NCI-H82 treated with DMSO at 0.1 percent for 48 hours (cell line): ENCODE measurements at regions not wholly inside any gene's neighbourhood (a gene's known extent, or its start where the extent isn't known, plus 50 kb on each side); places are given as distances from the start of the nearest gene placed in this dataset.
A peak's percentile ranks its signal among the peaks of the same experiment; 100 is the strongest.
"Not testable (repeated sequence)": the region's sequence is repeated elsewhere in the genome, so short reads cannot be mapped to it uniquely, and the experiment has no call there.

Experiments
- DNase-seq: peaks from one replicate; lab custom pipeline; 2025; ENCODE audit not compliant: unreplicated experiment; lab: John Stamatoyannopoulos, UW

DNA sequence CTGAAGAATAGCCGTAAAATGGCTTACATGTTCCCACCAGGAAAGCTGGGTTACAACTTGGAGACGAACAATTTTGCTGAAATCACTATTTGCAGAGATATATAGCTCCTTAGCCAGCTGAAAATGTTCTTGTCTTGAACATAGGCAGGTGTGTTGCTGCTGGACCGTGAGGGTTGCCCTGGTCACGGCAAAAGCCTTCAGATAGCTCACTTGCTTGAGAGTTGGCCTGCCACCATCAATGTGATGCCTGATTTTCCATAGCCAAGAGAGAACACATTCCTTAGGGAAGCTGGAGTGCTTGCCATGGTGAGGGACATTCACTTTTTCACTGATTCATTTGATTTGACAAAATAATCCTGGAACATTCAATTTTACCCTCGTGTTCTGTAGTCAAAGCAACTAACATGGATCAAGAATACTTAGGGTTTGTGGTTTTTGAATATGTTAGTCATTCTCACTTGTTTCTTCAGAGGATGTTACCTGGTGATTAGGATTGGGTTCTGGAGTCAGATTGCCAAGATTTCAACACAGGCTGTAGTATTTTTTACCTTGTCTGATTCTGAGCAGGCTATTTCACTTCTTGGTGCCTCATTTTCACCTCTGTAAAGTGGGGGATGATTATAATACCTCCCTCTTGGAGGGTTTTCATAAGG, 536.9 kb downstream of the RAPGEF2 start:
- no peak for DNase-seq

DNA sequence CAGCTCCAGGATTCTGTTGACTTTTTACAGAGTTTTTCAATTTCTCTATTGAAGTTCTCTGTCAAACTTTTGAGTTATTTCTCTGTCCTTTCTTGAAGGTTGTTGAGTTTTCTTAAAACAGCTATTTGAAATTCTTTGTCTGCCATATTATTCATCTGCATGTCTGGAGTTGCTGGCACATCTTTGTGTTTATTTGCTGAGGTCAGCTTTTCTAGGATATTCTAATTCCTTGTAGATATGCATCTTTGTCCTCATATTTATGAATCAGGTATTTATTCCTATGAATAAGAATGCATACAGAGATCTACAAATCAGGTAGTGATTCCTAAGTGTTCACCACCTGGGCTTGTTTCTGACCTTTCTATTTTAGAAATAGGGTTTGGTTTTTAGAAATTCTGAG, 546.4 kb downstream of the RAPGEF2 start:
- no peak for DNase-seq

- no peak for DNase-seq
These were observed 550.0 kb downstream of the RAPGEF2 start for GRCh38 chr4:159652871-159653270.

GRCh38 chr4:159655547-159655946, 552.7 kb downstream of the RAPGEF2 start:
- DNase-seq: no peak

- DNase-seq: no peak
These were observed 566.2 kb downstream of the RAPGEF2 start for GRCh38 chr4:159669094-159669493.

GRCh38 chr4:159673221-159673620, 570.3 kb downstream of the RAPGEF2 start:
- DNase-seq: no peak

- DNase-seq: no peak
These were observed 571.4 kb downstream of the RAPGEF2 start for GRCh38 chr4:159674241-159674640.

DNA sequence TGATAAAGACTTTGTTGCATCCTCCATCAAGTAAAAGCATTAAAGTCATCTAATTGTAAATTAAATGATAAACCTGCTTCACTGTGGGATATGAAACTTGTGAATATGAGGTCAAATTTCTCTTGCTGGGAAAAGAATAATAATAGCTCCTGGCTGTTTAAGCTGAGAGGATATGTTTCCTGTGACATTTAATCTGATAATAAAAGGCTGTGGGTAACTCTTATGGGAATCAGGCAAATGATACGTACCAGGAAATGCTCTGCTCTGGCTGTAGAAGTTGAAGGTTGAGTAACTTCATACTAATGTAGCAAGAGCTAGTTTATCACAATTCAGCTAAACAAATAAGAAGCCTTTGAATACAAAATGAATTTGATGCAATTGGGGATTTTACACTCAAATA, 574.6 kb downstream of the RAPGEF2 start:
- DNase-seq: no peak

GRCh38 chr4:159682996-159683395, 580.1 kb downstream of the RAPGEF2 start:
- DNase-seq: no peak

DNA sequence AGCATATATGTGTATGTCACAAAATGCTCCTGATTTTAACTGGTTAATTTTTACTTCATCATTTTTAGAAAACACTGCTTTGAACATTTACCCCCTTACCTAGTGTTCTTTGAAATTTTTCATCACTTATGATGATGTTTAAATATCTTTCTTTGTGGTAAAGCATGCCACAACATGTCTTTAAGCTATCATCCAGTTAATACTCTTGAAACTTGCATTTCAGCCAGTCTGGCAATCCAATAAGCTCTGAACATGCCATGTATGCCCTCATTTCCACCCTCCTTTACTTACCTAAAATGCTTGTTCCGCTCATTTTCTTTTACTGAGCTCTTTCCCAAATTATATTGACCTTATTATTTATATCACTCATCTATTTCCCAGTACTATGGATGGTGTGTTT, 581.2 kb downstream of the RAPGEF2 start:
- no peak for DNase-seq

DNA sequence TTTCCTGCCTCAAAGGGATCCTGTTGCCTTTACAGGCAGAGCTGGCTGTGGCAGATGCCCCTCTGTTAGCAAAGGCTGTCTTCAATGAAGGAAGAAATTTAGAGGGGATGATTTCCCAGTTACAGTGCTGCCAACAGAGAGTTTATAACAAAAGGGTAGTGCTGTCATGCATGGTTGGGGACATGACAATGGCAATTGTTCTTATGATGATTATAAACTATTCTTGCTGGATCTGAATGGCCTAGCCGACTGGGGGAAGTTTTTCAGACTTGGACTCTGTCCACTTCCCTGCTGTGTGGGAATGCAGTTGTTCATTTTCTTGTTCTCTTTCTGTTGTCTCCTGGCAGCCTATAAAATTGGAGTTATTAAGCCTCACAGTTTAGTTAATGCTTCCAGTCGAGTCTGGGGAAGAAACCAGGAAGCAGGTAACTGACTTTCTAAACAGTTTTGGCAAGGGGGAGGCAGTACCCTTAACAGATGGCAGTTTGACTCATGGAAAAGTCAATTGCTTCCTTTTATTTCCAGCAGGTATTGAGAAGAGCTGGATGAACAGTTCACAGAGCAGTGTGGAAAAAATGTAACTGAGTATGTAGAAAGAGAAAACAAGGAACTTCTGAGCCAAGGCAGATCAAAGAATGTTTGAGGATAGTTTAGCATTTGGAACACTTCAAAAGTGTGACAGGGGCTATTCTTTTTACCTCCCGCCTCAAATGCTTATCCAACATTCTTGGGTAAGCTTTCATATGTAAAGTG, 582.6 kb downstream of the RAPGEF2 start:
- DNase-seq: no peak

DNA sequence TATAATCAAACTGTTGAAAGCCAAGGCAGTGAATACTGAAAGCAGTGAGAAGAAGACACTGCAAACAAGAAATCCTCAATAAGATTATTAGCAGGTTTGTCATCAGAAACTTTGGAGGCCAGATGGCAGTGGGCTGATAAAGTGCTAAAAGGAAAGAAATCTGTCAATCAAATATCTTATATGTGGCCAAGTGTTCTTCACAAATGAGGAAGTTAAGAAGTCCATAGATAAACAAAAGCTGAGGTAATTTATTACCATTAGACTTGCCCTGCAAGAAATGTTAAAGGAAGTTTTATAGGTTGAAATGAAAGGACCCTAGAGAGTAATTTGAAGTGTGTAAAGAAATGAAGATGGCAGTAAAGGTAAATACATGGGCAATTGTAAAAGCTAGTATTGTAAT, 586.6 kb downstream of the RAPGEF2 start:
- no peak for DNase-seq

DNA sequence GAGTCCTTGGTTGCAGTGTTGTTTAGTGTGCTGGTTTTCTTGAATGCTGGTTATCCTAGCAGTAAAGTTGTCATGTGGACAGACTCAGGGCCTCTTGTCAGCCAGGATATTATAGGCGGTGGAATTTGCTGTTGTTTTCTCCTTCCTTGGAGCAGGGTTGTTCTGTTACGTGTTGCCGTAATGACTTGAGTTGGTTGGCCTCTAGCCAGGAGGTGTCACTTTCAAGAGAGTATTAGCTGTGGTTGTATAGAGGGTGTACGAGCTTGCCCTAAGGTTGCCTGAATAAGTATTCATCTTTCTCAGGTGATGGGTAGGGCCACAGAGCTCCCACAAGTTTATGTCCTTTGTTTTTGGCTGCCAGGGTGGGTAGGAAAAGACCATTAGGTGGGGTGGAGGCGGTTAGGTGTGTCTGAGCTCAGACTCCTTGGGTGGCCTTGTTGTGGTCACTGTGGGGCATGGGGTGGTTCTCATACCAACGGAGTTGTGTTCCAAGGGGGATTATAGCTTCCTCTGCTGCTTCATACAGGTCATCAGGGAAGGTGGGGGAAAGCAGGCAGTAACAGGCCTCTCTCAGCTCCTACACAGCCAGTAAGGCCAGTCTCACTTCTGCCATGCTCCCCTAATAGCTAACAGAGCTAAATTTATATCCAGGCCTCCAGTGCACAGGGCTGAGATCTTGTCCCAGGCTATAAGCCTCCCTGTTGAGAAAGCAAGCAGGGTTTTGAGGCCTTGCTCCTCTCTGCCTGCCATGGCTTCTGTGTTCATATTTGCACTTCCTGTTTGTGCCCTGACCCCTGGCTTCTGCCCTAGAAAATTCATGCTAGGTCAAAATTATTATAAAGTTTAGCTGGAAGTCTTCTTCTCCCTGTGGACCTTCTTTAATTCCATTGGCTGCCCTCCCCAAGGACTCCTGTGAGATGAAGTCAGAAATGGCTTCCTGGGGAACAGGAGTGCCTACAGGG, 594.7 kb downstream of the RAPGEF2 start:
- no peak for DNase-seq

DNA sequence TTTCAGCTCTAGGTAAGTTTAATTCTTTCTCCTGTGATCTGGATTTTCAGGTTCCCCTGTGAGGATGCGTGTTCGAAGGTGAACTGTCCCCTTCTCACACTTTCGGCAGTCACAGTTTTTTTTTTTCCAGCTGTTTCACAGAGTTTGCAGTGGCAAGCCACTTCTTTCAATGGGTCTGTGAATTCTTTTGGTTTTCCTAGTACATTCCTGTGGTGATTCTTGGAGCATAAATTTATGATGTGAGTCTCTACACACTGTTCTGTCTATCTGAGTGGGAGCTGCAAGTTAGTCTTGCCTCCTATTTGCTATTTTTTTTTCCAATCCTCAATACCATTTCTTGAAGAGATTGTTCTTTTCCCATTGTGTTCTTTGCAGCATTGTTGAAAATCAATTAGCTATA, 595.5 kb downstream of the RAPGEF2 start:
- no peak for DNase-seq

DNA sequence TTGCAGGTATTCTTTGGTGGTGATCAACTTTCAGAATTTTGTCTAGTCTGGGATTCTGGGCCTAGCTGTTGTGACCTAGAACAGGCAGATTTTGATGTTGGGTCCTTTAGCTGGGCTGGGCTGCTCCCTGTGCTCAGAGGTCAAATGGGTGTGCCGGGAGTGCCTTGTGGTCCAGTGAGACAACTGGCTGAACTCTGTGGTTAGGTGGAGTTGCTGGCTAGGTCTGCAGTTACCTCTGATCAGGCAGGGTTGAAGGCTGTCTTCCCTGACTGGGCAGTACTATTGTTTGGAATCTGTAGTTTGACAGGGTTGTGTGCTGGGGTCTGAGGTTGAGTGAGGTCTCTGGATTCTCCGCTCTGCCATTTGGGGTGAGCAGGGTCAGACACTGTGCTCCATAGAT, 599.3 kb downstream of the RAPGEF2 start:
- DNase-seq: no peak

DNA sequence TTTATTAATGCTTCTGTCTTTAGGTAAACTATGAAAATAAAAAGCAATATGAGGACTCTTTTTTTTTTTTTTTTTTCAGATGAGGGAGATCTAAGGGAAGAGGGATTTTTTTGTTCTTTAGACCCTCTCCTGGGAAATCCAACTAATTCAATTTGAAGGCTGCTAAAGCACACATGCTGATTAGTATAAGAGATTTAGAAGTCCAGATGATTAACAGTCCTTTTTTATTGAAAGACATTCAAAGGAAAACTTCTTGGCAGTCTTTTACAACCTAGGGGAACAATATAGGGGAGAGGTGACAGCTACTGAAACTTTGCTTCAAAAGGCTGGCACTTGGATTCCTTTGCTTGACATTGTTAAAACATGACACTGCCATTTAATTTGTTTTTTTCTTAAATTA, 602.5 kb downstream of the RAPGEF2 start:
- DNase-seq: peak; percentile 25

DNA sequence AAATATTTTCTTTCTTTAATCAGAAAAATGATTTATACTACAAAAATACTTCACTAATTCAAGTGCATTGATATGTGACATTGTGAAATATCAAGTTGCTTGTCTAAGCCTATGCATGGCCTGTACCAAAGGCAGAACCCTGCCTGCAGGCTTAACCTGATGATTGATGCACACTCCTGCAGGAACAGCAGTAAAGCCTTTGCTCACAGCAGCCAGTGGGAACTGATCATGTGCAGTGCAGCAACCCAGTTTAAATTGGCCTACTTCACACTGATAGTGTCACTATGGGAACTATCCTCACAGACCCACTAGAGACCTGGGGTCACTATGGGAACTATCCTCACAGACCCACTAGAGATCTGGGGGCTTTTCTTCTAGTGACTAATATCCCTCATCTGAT, 603.8 kb downstream of the RAPGEF2 start:
- no peak for DNase-seq

DNA sequence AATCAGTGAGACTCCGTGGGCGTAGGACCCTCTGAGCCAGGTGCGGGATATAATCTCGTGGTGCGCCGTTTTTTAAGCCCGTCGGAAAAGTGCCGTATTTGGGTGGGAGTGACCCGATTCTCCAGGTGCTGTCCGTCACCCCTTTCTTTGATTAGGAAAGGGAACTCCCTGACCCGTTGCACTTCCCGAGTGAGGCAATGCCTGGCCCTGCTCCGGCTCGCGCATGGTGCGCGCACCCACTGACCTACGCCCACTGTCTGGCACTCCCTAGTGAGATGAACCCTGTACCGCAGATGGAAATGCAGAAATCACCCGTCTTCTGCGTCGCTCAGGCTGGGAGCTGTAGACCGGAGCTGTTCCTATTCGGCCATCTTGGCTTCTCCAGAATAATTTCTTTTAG, 612.3 kb downstream of the RAPGEF2 start:
- DNase-seq: not testable (repeated sequence)

- no peak for DNase-seq
These were observed 616.7 kb downstream of the RAPGEF2 start for GRCh38 chr4:159719531-159719930.

DNA sequence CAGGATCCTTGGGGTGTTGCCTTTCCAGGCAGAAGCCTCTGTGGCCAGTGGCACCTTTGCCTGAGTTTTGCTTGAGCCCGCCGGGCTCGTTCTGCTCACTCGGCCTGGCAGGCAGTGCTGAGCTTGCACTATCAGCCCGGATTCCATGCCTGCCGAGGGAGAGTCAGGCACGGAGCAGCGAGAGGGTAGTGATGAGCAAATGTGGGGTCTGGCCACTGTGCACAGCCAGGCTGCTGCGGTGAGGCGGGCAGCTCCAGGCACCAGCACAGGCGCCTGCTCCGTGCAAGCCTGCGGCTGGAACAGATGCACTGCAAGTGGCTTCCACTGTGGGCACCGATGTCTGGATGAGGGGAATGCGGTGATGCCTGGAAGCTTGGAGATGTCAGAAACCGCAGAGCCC, 619.2 kb downstream of the RAPGEF2 start:
- DNase-seq: no peak

DNA sequence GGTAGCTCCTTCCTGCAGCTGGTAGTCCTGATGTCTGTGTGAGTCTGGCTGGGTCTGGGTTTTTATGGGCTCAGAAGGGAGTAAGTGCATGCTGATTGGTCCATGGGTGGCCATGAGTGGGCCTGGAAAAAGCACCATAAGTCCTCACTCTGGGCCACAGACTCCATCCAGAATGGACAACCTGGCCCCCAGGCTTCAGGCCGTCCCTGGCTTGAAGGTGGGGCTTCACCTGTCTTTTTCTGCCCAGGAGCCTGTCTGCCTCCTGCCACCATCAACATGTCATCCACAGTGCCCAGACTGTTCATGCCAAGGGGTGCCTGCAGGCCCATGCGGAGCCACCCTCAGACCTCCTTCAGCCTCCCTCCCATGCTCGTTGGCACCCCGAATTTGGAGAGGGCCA, 620.0 kb downstream of the RAPGEF2 start:
- no peak for DNase-seq
